Fibroblast of skin of abdomen (primary cell): ENCODE measurements at regions not wholly inside any gene's neighbourhood (a gene's known extent, or its start where the extent isn't known, plus 50 kb on each side); places are given as distances from the start of the nearest gene placed in this dataset.
"Not testable (repeated sequence)": the region's sequence is repeated elsewhere in the genome, so short reads cannot be mapped to it uniquely, and the experiment has no call there.

Experiments used
- DNase-seq: peaks from one replicate; pipeline ENCODE4 v3.0.0-alpha.2; 2013

DNA sequence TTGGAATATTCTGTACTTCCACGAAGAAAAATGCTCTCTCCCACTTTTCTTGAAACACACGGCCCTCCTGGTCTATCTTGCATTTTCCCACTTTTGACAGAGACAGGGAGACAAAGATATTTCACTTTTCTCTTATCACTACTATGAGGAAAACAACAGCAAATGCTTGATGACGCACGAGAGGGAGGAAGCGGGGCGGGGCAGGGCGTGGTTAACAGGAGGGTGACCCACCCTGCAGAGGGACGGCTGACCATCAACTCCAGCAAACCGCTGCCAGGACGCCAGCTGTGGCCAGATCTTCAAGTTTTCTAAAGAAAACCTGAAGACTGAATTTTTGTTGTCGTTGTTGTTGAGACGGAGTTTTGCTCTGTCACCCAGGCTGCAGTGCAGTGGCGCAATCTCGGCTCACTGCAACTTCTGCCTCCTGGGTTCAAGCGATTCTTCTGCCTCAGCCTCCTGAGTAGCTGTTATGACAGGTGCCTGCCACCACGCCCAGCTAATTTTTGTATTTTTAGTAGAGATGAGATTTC is 63.8 kb downstream of the NSUN5 start:
- DNase-seq = not testable (repeated sequence)

DNA sequence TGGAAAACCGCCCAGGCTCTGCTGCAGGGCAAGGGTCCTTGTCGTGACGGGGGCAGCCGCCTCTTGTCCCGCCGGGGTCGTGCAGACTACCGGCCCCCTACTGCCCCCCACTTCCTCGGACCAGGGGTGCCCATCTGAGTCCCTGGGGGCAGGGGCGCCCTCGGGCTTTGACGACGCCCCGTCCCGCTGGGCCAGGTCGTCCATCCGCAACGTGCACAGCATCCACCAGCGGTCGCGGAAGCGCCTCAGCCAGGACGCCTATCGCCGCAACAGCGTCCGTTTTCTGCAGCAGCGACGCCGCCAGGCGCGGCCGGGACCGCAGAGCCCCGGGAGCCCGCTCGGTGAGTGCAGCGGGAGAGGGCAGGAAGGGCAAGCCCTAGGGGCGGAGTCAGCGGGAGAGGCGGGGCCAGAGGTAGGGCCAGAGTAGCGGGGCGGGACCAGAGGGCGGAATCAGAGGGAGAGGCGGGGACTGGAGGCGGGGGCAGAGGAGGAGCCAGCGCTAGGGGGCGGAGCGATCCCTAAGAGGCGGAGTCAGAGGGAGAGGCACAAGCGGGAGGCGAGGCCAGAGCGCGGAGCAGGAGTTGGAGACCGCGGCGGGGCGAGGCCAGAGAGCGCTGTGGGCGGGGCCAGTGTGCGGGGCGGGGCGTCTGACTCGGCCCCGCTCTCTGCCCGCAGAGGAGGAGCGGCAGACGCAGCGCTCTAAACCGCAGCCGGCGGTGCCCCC is 73.5 kb downstream of the NSUN5 start:
- not testable (repeated sequence) for DNase-seq

DNA sequence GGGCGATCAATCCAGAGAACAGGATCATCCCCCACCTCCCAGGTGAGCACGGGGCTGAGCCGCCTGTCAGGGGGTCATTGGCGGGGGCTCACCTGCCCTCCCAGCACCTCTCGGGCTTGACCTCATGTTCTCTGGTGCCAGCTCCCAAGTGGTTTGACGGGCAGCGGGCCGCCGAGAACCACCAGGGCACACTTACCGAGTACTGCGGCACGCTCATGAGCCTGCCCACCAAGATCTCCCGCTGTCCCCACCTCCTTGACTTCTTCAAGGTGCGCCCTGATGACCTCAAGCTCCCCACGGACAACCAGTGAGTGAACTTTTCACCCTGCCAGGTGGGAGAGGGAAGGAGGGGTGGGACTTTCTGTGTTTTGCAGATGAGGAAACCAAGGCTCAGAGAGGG is 82.9 kb downstream of the NSUN5 start:
- not testable (repeated sequence) for DNase-seq

DNA sequence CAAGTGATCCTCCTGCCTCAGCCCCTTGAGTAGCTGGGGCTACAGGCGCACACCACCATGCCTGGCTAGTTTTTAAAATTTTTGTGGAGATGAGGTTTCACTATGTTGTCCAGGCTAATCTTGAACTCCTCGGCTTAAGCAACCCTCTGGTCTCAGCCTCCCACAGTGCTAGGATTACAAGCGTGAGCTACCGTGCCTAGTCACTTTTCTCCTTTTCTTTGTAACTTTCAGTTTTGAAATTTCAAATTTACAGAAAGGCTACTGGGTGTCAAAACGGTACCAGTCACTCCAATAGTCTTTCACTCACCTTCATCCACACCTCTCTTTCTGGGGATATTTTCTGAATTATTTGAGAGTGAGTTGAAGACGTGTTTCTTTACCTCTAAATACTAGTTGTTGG is 86.9 kb downstream of the NSUN5 start:
- not testable (repeated sequence) for DNase-seq

DNA sequence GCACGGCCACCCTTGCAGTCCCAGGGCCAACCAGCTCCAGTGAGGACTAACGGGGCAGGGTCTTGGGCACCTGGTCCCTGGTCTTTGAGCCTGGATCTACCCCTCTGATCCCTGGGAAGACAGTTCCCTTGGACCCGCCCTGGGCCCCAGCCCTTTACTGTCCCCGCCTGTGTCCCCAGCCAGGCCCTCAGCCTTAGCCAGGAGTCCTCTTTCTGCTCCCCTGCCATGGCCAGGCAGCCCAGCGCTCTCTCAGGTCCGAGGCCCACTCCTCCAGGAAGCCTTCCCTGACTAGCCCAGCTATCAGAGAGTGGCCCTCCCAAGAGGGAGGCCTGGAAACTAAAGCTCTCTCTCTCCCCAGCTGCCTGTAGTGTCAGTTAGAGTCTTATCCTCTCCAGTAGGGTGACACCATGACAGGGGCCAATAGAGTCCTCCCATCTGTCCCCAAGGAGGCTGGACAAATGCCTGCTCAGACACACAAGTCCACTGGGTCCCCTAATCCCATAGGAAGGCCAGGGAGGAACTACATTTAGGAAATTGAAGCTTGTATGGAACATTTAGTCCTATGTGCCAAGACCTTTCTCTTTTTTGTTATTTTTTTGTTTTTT is 87.8 kb downstream of the NSUN5 start:
- not testable (repeated sequence) for DNase-seq

DNA sequence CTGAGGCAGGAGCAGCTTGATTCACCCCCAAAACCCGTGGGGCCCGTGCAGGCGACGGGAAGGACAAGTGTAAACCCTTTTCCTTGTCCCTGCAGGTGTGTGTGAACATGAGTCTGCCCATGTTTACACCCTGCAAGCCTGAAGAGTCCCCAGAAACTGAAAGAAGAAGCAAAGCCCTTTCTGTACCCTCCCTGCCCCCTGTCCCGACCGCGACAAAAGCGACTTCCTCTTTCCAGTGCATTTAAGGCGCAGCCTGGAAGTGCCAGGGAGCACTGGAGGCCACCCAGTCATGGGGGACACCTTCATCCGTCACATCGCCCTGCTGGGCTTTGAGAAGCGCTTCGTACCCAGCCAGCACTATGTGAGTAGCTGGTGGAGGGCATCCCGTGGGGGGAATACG is 88.3 kb downstream of the NSUN5 start:
- DNase-seq = not testable (repeated sequence)

DNA sequence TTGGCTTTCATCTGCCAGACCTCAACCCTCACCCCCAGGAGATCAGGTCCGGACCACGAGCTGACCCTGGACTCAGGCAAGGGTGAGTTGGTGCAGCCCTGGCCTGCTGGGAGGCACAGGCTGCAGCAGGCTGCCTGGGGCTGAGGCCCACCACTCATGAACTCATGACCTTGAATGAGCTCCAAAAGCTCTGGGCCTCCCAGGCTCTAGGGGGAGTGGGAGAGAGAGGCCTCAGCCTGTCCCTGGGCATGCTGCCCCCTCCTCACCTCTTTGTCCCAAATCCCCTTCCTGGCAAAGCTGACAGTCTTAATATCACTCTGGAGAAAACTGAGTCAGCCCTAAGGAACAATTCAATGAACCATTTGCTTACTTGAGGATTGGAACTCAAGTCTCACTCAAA is 89.8 kb downstream of the NSUN5 start:
- DNase-seq = not testable (repeated sequence)

DNA sequence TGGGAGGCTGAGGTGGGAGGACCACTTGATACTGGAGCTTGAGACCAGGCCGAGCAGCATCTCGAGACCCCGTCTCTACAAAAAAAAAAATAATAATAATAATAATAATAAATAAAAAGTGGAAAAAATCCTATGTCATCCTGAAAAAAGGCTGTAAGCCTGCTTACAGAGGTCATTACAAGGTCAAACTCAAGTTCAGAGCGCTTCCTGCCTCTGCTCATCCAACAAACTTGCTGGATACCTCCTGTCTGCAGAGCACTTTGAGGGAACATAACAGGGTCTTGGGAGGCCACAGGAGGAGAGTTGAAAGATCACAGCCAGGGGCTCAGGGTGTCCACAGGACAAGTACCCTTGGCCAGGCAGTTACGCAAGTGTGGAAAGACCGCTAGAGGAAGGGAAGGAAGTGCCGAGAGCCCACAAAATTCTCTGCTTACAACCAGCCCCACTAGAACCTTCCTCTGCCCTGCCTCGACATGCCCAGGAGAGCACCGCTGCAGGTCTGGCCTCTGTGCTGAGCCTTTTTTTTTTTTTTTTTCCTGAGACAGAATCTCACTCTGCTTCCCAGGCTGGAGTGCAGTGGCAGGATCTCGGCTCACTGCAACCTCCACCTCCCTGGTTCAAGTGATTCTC is 92.5 kb downstream of the NSUN5 start:
- DNase-seq = not testable (repeated sequence)

DNA sequence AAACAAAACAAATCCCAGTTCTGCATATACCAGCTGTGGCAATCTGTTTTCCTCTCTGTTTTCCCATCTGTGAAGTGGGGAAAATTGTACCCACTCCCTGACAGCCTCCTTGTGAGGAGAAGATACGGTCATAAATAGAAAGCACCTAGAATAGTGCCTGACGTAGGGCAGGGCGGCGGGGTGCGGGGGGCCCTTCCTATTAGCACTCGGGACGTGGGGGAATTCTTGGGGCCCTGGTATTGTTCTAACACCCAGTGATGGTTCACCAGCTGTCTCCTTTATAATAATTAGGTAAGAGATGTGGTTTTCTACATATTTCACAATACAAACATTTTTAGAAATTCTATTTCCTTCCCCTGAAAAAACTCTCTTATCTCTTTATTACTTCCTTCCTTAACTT is 93.4 kb downstream of the NSUN5 start:
- DNase-seq = not testable (repeated sequence)

DNA sequence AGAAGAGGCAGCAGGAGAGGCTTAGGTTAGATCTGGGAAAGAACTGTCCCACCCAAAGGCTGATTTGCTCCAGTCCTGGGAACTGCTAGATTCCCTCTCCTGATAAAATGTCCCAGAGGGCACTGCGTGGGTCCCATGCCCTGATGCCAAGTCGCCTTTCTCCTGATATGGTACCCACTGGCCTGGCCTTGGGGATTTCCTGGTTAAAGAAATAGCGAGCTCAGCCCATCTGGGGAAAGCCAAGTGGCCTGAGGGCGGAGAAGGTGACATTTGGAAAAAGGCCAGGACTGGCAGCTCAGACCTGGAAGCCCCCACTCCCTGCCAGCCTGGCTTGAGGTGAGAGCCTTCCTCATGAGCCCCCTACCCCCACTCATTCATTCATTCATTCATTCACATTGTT is 94.2 kb downstream of the NSUN5 start:
- not testable (repeated sequence) for DNase-seq

DNA sequence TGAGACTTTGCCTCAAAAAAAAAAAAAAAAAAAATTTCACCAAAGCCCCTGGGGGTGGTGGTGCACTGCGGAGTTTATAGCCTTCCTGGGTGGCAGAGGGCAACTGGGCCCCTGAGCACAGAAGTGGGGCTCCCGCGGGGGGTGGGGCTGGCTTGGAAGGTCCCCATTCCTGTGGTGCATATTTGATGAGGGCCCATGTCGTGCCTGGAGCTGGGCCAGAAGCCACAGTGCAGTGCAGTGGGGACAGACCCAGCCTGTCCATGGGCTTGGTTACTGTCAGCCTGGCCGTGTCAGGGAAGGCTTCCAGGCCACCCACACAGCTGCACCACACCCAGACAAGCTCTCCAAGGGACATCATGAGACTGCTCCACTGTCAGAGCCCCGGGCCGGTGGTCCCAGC is 95.5 kb downstream of the NSUN5 start:
- not testable (repeated sequence) for DNase-seq

DNA sequence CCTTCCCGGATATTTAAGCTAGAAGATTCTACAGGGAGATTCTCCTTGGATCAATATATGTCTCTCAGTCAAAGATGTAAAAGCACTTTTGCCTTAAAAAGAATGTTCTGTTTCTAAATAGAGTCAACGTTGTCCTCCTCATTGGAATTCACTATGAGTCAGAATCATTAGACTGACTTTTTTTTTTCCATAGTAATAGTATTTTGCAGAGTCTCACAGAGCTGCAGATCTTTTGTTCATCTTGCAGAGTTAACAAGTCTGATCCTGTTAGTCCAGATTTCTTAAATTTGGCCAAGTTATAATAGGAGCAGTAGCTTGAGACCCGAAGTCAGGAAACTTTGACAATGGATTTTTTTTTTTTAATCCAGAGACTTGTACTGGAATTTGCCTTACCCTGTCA is 103.0 kb downstream of the NSUN5 start:
- not testable (repeated sequence) for DNase-seq

DNA sequence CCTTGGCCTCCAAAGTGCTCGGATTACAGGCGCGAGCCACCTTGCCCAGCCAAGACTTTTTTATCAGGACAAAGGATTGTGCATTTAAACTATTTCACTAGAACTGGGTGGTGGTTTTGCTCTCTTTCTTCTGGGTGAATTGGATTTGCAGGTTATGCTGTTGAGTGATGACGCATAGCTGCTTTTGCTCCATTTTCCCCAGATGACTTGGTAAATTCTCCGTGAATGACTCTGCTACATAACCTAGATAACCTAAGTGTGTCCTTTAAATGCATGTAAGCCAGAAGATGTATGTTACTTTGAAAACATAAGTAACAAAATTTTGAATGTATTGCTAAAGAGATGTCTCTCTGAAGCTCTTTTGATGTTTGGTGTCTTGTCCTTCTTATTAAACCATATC is 103.7 kb downstream of the NSUN5 start:
- peak; percentile 65 for DNase-seq

DNA sequence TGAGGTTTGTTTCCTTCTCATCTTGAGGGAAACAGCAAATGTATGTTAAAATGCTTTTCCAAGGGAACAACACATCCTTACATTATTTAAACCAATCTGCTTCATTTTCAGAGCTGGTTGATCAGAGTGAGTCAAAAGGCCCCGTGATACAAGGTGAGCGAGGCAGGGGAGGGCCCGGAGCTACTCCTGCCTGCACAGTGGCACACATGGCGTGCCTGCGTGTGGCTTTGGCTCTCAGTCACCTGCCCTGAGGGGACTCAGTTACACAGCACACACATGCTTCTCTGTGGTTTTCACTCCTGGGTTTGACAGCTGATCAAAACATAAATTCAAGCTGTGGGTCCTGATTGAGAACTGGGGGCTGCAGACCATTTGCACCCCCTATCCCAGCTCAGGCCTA is 105.3 kb downstream of the NSUN5 start:
- not testable (repeated sequence) for DNase-seq

DNA sequence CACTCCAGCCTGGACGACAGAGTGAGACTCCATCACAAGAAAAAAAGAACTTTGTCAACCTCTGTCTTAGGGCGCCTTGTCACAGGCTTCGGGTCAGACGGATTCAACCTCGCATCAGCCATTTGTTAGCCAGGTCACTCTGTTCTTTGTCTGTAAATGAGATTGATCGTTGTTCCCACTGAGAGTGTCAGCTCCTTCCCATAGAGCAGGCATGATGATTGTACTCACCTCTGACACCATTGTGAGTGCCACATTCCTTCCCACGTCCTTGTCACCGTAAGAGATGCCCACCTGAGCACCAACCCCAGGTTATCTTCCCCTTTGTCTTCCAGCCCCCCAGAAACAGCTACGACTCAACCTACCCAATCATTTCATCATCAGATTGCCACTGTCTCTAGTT is 107.4 kb downstream of the NSUN5 start:
- not testable (repeated sequence) for DNase-seq

DNA sequence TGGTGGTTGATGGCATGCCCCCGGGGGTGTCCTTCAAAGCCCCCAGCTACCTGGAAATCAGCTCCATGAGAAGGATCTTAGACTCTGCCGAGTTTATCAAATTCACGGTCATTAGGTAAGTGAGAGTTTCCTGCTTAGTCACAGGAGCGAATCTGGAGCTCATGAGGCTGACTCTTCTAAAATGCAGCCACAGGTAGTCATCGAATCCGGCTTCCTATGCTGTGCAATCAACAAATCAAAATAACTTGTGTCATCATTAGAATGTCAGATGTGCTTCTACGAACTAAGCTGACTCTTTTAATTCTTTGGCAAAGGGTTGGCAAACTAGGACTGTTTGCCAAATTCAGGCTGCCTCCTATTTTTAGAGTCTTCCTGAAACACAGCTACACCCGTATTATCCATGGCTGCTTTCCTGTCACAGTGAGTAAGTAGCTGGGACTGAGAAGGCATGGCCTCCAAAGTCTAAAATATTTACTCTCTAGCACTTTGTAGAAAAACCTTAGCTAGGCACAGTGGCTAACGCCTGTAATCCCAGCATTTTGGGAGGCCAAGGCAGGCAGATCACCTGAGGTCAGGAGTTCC is 108.0 kb downstream of the NSUN5 start:
- DNase-seq = not testable (repeated sequence)

DNA sequence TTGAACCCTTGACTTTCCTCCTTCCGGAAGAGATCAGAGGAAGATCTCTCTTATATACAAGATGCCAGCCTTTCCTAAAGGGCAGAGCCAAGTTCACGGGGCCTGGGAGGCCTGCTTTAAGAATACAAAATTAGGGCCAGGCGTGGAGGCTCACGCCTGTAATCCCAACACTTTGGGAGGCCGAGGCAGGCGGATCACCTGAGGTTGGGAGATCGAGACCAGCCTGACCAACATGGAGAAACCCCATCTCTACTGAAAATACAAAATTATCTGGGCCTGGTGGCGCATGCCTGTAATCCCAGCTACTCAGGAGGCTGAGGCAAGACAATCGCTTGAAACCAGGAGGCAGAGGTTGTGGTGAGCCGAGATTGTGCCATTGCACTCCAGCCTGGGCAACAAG is 108.2 kb upstream of the SPDYE9 start:
- not testable (repeated sequence) for DNase-seq

DNA sequence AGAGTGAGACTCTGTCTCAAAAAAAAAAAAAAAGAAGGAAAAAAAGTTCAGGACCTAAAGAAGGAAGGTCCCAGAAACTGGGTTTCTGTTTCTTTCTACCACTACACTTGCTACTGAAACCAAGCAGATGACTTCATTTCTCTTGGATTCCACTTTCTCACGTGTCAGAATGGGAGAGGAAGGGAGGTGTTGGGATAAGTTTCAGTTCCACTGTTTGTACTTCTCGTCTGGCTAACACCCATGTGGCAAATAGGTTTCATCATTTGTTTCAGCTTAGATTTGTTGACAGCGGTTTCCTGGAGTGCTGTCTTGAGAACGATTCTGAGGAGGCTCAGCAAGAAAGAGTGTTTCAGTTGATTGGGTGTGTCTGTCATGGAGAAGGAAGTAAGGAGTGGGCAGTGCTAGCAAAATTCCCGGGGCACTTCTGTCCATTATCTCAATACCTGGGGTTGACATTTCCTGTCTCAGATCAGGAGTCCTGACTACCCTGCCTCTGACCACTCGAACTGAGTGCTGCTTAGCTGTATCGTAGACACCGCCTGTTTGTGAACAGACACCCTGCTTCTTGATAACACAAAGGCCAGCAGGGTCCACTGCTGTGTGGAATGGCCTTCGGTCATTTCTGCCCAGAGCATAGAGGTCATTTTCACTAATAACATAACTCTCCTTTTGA is 104.8 kb upstream of the SPDYE9 start:
- DNase-seq = not testable (repeated sequence)

DNA sequence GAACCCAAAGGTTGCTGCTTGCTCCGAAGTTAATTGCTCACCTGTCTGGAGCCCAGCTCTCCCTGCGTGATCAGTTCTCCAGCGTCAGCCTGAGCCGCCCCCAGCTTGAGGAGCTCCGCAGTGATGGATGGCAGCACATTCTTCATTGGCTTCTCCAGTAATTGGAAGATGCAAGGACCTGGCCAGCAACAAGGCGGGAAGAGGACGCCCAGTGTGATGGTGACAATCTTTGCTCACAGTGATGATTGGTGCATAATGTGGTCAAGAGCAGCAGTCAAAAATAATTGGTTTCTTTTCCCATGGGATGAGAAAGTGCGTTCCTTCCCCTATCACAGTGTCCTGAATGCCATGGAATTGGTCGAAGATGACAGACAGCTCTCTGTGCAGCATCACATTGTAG is 102.4 kb upstream of the SPDYE9 start:
- DNase-seq = not testable (repeated sequence)

DNA sequence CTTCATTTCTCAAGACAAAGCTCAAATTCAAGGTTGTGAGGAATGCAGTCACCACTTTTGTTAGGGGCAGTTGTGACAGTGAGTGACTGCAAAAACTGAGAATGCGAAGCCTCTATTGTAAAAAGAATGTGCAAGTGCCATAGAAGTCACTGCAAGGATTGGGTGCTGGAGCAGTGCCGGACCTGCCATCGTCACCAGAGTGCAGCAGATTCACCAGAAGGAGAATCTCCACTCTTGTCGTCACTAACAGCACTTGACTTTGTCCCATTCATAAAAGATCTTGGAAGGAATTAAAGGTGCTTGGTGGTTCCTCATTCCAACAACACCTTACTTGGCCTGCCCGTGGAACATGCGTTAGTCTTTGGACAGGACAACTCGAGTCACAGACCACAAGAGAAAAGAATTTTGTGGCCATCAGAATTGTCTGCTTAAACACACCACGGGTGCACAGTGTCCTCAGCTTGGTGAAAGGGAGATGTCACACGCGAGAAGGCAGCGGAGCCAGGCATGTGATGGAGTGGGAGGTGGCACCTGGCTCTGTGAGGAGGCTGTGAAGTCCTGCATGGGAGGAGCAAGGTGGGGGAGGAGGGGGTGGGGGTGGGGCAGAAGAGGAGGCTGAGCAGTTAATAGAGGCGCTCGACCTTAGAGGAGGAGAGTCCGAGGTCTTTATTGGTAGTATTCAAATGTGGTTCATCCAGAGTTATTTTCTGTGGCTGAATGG is 100.9 kb upstream of the SPDYE9 start:
- not testable (repeated sequence) for DNase-seq

DNA sequence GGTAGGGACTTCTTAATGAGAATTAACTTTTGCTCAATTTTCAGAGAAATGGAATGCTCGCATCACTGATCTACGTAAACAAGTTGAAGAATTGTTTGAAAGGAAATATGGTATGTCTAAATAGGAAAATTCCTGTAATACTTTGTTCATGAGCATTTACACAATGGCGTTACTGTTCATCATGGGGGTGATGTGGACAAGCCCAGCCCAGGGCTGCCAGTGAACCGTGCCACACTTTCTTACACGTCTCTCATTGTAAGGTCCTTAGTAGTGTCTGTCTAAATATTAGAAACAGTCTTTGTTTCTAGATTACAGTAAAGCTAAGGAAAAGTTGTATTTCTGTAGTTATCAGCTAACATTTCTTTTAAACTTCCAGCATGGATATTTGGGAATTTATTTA is 91.0 kb upstream of the SPDYE9 start:
- not testable (repeated sequence) for DNase-seq

DNA sequence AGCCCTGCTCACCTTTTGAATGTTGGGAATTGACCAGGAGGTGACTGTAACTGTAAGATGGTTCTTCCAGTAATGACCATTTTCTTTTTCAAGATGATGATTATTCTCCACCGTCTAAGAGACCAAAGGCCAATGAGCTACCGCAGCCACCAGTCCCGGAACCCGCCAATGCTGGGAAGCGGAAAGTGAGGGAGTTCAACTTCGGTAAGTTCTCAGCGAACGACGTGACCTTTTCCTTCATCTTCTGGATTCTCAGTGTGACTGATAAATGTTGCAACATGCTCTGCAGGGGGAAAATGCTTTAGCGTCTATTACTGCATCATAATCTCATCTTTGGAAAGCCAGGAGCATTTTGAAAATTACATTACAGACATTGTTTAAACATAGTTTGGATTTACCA is 89.5 kb upstream of the SPDYE9 start:
- not testable (repeated sequence) for DNase-seq
